Right atrium auricular region (tissue), 2 donors: ENCODE measurements at regions not wholly inside any gene's neighbourhood (a gene's known extent, or its start where the extent isn't known, plus 50 kb on each side); places are given as distances from the start of the nearest gene placed in this dataset.

Source experiments
- DNase-seq: peaks from one replicate; pipeline ENCODE4 v3.0.0-alpha.2; 2019; ENCODE audit warnings: low spot score
- H3K27ac ChIP-seq, 2 donors: fragments of 200-600 bp; sonication (generic); 1 replicate in 1 of 2; 2 replicates in 1 of 2; pipeline ENCODE4 v1.5.1; 2016 to 2019
- H3K27me3 ChIP-seq, 2 donors: fragments of 200-600 bp; sonication (generic); one replicate each; pipeline versions ENCODE4 v1.5.1 to v1.6.0; 2017 to 2019
- H3K36me3 ChIP-seq: fragments of 200-600 bp; sonication (generic); one replicate; pipeline ENCODE4 v1.5.1; 2016
- H3K4me1 ChIP-seq, 2 donors: fragments of 200-600 bp; sonication (generic); one replicate each; pipeline versions ENCODE4 v1.5.1 to v1.6.0; 2017 to 2019
- H3K4me3 ChIP-seq, 2 donors: fragments of 200-600 bp; sonication (generic); 1 replicate in 1 of 2; 2 replicates in 1 of 2; pipeline ENCODE4 v1.5.1; 2017 to 2019; ENCODE audit warnings: mild to moderate bottlenecking in 1 of 2, moderate library complexity in 1 of 2
- H3K9me3 ChIP-seq, 2 donors: fragments of 200-600 bp; sonication (generic); one replicate each; pipeline ENCODE4 v1.5.1; 2019
- TF ChIP-seq, protein P1 (sequence below), 2 donors: fragments of 200-600 bp; sonication (generic); IDR thresholded peaks; one replicate each; pipeline ENCODE4 v1.5.1; 2019; ENCODE audit warnings: antibody characterized with exemption in 2 of 2

DNA sequence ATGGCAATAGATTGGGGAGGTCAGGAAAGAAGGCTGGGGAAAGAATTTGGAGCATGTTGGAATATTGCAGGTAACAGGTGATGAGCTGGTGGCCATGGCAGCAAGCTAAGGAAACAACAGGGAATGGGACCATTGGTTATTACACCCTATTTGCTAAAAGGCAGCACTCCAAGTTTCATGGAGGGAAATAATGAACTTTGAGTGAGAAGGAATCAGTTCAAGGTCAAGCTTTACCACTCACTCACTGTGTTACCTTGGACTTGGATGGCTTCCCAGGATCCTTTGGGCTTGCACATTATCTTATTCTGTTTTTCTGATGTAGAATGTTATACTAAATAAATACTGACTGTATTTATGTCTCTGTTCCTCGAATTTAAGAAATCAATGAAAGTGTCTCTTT is 792.8 kb upstream of the CDH8 start:
- TF ChIP-seq, protein P1, sequence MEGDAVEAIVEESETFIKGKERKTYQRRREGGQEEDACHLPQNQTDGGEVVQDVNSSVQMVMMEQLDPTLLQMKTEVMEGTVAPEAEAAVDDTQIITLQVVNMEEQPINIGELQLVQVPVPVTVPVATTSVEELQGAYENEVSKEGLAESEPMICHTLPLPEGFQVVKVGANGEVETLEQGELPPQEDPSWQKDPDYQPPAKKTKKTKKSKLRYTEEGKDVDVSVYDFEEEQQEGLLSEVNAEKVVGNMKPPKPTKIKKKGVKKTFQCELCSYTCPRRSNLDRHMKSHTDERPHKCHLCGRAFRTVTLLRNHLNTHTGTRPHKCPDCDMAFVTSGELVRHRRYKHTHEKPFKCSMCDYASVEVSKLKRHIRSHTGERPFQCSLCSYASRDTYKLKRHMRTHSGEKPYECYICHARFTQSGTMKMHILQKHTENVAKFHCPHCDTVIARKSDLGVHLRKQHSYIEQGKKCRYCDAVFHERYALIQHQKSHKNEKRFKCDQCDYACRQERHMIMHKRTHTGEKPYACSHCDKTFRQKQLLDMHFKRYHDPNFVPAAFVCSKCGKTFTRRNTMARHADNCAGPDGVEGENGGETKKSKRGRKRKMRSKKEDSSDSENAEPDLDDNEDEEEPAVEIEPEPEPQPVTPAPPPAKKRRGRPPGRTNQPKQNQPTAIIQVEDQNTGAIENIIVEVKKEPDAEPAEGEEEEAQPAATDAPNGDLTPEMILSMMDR (IDR thresholded peaks at IDR 0.05), result no peak
- Histone ChIP-seq H3K27me3 (no peaks in the 10 kb centered on the region), H3K4me1 (no peaks in the 10 kb centered on the region), H3K27ac (no peak overlapping the region), H3K36me3 (no peaks in the 10 kb centered on the region), H3K4me3 (no peak overlapping the region), H3K9me3 (no peaks in the 10 kb centered on the region)
- no peak for DNase-seq

DNA sequence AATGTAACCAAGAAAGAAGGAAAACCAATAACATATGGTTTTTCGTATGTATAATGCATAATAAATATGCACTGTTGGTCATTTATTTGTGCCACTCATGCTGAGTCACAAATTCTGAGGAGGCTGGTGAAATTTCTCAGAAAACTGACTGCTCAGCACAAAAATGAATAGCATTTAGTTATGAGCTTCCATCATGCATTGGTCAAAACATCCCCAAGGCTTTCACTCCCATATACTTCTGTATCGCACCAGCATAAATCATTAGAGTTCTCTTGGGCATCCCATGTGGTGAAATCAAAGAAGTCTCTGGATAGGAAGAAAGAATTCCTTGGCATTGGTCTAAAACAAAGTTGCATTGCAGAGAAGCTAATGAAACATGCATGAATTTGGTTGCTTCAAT is 785.6 kb upstream of the CDH8 start:
- no peaks in the 10 kb centered on the region for H3K4me1 ChIP-seq
- no peak for DNase-seq
- no peaks in the 10 kb centered on the region for H3K27me3 ChIP-seq
- no peaks in the 10 kb centered on the region for H3K36me3 ChIP-seq
- H3K4me3 ChIP-seq, result no peak overlapping the region
- no peak overlapping the region for H3K27ac ChIP-seq
- no peaks in the 10 kb centered on the region for H3K9me3 ChIP-seq
- TF ChIP-seq, protein P1 (IDR thresholded peaks at IDR 0.05), result no peak

DNA sequence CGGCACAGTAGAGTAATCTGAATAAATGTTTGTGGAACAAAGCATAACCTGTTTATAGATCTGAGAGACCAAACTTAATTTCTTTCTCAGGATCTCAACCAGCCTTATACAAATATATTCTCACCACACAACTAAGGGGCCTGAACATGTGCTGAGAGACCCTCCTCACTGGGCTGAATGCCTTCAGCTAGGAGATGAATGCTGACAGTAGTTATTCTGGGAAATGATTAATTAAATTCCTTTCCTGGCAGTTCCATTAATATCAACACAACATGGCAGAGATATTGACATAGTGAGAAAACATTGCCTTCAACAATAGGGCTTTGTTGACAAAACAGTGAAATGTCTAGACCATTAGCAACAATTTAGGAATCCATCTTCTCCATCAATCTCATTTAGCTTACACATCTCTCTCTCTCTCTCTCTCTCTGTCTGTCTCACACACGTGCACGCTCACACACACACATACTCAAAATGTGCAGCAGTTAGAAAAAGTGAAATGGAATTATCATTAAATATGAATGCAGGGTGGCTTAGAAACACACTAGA is 780.8 kb upstream of the CDH8 start:
- DNase-seq, result no peak
- no peaks in the 10 kb centered on the region for H3K27me3 ChIP-seq
- TF ChIP-seq, protein P1 (IDR thresholded peaks at IDR 0.05), result no peak

DNA sequence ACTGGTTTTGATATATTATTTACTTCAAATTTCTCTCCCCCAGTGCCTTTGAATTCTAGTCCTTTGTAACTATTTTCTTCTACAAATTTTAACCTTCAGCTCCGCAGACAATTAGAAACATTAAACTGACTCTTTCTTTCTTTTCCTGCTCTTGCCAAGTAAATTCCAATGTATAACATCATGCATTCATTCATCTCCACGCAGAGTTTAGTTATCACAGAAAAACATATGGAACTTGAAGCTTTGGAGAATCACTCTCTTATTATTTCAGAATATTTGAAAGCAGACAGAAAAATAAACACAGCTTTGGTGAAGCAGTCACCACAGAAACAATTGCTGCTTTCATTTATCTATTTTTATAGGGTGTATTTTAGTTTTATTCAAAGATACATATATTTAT is 778.7 kb upstream of the CDH8 start:
- Histone ChIP-seq H3K27ac (no peak overlapping the region), H3K27me3 (no peaks in the 10 kb centered on the region), H3K4me1 (no peaks in the 10 kb centered on the region), H3K36me3 (no peaks in the 10 kb centered on the region), H3K4me3 (no peak overlapping the region), H3K9me3 (peaks cover 0 to 4% of the 10 kb centered on the region in 2 donors)
- DNase-seq, result no peak
- TF ChIP-seq, protein P1 (IDR thresholded peaks at IDR 0.05), result no peak

More for the DNA sequence above, 780.8 kb upstream of the CDH8 start:
- Histone ChIP-seq H3K9me3 (no peaks in the 10 kb centered on the region), H3K4me3 (no peak overlapping the region), H3K4me1 (no peaks in the 10 kb centered on the region), H3K27ac (no peak overlapping the region), H3K36me3 (no peaks in the 10 kb centered on the region)

DNA sequence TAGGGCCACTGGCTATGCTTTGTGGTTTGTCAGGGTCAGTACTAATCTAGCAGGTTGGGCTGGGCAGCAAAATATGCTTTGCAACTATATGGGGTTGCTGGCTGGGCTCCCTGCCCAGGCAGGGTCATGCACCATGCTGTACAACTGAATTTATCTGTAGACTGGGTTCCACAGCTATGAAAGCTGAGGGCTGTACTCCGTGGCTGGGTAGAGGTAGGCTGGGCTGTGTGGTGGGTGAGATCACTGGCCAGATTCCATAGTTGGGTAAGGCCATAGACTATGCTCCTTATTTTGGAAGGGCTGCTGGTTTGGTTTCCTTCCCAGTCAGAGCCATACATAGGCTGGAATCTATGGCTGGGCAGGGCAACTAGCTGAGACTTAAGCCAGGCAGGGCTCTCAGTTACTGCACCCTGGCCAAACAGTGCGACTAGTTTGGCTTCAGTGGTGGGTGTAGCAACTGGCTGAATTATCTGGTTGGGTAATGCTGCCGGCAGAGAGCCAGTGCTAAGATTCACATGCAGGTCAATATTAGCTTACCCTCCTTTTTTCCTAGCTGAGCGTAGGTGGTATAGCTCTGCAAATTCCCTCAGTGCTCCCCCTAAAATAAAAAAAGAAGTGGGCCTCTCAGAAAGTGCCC is 769.1 kb upstream of the CDH8 start:
- no peak for DNase-seq
- no peak overlapping the region for H3K27ac ChIP-seq

More for the DNA sequence above, 769.1 kb upstream of the CDH8 start:
- no peaks in the 10 kb centered on the region for H3K27me3 ChIP-seq
- no peaks in the 10 kb centered on the region for H3K36me3 ChIP-seq
- no peaks in the 10 kb centered on the region for H3K4me1 ChIP-seq
- no peak overlapping the region for H3K4me3 ChIP-seq
- TF ChIP-seq, protein P1 (IDR thresholded peaks at IDR 0.05), result no peak
- peaks cover 0 to 6% of the 10 kb centered on the region in 2 donors for H3K9me3 ChIP-seq
